HG02852 (cell line): ENCODE measurements at regions not wholly inside any gene's neighbourhood (a gene's known extent, or its start where the extent isn't known, plus 50 kb on each side); places are given as distances from the start of the nearest gene placed in this dataset.
"Not testable (repeated sequence)": the region's sequence is repeated elsewhere in the genome, so short reads cannot be mapped to it uniquely, and the experiment has no call there.

Experiments used
- ATAC-seq: cut with Tn5 transposase; IDR thresholded peaks from one replicate; pipeline ENCODE4 v1.9.1; 2021; ENCODE audit warnings: mild to moderate bottlenecking, moderate library complexity; ENCODE audit not compliant: unreplicated experiment

DNA sequence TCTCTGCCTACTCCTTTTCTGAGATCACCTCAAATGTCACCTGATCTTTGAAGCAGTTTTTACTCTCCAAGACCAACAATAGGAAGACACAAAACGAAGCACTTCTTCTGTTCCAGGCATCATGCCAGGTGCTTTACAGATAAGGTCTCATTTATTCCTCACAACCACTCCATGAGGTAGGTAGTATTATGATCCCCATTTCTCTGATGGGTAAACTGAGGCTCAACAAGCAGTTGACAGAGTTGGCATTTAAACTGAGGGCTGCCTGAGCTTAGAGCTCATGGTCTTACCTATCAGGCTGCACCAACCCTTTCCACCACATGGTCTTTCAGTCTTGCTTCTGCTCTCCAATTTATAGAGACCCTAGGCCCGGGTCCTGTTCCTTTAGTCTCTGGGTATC, 147.2 kb upstream of the JUN start:
- ATAC-seq = no peak

DNA sequence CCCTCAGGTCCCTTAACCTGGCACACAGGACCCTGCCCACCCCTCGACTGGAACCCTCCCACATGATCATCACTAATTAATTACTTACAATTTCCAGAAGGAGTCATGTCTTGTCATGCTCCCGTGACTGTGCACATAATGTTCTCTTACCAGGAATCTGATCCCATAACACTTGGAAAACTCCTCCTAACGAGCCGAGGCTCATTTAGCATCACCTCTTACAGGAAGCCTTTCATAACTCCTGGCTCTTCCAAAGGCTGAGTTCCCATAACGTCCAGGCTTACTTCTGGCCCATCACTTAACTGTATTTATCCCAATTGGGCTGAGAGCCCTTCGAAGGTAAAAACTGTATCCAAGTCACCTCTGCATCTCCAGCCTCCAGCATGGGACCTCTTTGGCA, 147.9 kb upstream of the JUN start:
- ATAC-seq = no peak

DNA sequence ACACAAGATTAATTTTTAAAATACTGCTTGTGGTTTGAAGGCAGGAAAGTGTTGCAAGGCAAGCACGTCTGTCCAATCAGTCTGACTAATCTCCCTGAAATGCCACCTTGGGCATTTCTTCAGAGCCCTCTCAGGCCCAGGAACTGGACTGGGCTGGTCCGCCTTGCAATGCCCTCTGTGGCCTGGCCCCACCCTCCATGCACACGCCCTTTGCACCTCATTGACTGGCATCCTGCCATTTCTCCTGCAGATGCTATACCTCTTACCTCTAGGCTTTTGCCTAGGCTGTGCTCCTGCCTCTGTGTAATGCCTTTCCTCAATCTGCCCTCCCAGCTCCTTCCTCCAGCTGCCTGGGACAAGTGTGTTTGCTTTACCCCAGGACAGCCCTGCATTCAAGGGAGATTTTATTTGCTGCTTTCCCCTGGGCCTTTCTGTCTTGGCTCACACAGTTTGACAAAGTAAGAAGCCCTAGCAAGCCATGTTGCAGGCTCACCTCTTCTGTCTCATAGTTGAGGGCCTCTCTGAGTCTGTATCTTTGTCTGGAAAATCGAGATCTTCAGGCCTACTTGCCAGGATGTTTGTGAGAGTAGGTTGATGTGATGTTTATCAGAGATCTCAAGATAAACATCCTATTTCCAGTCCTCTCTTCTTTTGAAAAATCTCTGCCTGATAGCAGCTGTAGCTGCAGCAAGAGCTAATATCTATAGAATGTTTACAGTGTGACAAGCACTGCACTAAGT, 149.2 kb upstream of the JUN start:
- ATAC-seq = no peak

DNA sequence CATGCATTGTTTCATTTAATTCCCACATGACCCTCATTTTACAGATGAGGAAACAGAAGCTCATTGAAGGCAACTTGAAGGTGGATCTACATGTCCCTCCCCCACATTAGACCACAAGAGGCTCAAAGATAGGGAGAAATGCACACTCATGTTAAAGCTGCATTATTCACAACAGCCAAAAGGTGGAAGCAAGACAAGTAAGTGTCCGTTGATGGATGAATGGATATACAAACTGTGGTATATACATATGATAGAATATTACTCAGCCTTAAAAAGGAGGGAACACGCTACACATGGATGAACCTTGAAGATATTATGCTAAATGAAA, 149.7 kb upstream of the JUN start:
- ATAC-seq = no peak

DNA sequence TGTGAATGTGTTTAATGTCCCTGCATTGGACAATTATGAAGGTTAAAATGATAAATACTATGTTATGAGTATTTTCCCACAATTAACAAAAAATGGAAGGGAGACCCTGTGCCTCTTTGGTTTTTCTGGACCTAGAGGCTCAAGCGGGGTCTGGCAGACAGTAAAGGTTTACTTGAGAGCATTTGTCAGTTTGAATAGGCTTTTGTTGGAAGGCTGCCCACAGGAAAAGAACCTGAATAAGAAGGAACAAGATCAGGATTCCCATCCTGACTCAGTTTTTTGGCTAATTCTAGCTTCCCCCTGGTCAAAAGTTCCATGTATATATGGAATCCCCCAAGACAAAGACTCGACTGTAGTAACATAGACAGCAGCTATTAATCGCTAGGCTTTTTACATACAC, 150.9 kb upstream of the JUN start:
- no peak for ATAC-seq

DNA sequence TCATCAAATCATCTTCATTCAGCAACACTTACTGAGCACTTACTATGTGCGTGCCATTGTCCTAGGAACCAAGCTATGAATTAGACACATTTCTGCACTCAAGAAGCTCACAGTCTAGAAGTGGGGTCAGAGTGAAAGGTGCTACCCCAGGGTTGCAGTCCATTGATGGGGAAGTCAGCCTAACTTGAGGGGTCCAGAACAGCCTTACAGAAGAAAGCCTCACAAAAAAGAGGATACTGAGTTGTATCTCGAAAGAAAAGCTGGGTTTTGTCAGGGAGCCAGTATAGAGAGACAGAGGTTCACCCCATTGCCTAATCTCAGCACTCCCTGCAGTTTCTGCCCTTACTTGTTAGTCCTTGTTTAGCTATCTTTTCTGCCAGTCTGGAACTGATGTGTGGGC, 153.1 kb upstream of the JUN start:
- no peak for ATAC-seq

DNA sequence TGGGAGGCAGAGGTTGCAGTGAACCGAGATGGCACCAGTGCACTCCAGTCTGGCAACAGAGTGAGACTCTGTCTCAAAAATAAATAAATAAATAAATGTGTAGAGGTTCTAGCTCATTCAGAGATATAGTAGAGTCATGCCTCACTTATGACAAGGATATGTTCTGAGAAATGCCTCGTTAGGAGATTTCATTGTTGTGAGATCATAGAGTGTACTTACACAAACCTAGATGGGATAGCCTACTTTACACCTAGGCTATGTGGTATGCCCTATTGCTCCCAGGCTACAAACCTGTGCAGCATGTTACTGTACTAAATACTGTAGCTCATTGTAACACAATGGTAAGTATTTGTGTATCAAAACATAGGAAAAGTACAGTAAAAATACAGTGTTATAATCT, 155.3 kb upstream of the JUN start:
- no peak for ATAC-seq

DNA sequence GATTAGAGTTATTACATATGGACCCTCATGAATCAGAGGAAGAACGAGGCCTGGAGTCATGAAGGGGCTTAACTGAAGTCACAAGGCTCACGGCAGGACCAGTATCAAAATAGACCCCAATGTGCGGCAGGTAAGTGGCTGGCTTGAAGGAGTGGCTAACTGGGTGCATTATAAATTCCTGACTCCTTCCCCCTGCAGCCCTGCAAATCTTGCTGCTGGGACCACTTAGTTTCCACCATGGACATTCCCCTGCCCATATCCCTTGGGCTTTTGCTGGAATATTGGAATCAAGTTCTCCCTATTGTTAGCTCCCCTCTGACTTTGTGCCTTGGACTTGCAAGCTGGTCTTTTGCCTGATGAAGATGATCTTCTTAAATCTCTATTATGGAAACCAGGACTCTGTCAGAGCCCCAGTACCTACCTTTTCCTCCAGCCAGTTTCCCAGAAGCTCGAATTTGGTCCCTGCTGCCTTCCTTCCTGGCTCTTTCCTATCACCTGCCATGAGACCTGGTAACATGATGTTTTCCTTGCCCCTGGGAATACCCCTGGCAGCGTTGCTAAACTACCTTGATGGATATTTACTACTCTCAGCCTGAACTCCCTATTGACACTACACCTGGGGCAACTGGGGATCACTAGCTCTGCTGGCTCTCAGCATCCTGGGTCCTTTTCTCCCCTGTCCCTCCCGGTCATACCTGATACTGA, 156.0 kb upstream of the JUN start:
- ATAC-seq = no peak

DNA sequence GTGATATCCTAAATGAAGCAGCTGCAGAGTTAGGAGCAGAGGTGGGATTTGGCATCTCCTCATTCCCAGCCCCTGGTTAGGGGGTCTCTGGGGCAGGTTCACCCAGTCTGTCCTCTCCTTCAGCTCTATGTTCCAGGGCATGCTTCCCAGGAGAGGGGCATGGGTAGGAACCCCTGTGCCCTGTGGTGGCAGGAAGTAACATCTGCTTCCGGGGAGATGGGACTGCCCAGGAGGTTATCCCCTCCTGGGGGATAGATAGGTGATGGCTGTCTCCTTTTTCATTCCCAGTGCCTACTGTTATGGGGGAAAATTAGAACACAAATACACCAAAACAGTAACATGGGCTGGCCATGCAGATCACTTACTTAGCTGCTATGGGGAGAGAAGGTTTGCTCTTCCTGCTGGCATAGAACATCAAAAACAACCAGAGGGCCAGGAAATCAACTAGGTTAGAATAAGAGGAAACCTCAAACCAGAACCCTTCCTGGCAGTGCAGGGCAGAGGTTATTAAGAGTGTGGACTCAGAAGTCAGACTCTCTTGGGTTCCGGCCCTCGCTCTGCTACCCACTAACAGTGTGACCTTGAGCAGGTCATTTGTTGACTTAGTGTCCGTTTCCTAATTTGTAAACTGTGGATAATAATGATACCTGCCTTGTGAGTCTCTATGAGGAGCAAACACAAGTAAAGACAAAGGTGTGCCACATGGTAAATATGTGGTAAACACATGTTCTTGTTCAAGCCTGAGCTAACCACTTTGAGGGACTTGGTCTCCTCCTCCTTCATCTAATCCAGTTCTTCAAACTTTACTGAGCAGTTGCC, 157.8 kb upstream of the JUN start:
- ATAC-seq = no peak

DNA sequence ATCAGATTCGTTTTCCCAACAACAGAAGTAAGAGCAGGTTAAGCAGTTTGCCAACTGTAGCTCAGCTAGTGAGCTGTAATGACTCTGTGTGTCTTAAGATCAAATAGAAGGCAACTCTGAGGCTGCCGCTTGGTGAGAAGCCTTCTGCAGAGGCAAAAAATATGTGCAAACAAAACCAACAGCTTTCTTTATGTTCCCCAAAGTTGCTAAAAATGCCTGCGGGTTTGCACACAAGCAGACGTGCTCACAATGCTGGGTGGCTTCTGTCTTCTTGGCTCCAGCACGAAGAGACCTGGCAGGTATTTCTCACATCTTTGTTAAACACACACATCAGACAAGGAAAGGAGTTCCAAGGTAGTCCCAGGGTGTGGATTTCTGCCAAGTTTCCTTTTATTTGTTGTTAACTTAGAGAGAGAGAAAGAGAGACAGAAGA, 158.9 kb upstream of the JUN start:
- ATAC-seq = no peak

DNA sequence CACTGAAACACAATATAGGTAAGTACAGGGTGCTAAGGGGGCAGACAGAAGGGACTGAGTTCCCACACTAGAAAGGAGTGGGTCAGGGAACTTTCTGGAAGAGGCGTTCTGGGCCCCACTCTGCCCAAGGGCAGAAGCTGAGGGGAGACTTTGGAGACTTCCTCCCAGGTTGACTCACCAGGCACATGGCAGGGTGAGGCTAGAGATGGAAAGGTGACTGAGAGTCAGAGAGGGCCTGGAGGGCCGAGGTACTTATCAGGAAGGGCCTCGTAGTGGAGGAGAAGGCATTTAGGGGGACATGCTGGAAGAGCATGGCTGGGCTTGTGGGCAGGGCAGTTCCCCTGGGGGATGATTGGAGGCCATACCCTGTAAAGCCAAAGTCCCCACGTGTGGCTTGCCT, 159.9 kb upstream of the JUN start:
- ATAC-seq = no peak

DNA sequence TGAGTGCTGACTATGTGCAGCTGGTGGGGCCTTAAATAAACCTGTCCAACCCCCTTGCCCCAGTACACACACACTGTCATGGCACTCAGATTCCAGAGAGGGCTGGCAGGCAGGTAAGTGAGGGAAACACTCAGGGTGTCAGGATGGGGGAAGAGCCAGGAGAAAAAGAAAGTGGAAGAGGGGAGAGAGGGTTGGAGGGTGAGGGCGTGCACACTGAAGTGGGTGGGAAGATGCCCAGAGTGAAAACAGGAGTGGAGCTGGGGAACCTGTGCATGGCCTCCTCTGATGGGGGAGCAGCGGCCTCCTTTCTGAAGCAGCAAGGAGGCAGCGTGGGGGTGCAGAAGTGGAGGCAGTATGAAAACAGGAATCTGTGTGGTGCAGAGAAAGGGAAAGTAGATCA, 160.6 kb upstream of the JUN start:
- no peak for ATAC-seq

DNA sequence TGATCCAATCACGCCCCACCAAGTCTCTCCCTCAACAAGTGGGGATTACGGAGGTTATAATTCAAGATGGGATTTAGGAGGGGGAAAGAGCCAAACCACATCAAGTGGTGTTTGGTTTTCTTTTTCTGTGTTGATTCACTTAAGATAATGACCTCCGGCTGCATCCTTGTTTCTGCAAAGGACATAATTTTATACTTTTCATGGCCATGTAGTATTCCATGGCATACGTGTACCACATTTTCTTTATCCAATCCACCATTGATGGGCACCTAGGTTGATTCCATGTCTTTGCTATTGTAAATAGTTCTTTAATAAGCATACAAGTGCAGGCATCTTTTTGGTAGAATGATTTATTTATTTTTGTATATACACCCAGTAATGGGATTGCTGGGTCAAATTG, 162.5 kb upstream of the JUN start:
- no peak for ATAC-seq

DNA sequence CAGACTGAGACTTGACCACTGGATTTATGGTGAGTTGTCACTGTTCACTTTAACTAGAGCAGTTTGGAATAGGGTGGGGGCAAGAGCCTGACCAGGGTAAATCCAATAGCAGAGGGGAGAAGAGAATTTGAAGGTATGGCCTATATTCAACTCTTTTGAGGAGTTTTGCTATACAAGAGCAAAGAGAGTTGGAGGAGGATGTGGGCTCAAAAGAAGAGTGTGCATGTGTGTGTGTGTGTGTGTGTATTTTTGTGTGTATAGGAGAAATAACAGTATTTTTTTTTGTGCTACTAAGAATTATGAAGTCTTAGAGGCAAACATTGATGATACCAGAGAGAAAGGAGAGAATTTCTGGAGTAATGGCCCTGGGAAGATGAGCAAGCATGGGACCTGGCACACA, 164.8 kb upstream of the JUN start:
- no peak for ATAC-seq

DNA sequence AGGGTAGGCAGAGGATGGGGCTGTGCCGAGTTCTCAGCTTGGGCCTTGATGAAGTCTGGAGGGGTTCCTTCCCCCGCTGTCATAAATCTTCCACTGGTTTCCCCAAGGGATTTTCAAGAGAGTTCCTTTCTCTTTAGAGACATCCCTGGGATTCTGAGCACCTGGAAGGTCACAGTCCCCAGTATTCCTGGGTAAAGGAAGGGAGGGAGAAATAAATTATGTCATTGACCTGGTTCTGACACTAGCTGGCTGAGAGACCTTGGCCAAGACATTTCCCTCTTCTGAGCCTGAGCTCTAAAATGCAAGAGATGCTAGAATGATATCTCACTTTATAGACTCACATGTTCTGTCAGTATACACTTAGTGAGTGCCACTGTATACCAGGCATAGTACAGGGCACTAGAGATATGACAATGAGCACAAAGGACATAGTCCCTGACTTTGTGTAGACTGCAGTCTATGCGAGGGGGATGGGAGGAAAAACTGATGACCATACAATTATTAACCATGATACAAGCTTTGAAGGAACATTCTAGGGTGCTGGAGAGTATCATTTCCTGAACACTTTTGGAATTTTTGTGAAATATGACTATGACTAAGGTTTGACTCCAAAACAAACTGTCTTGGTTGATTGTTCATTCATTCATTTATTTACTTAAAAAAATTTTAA, 165.8 kb upstream of the JUN start:
- no peak for ATAC-seq

DNA sequence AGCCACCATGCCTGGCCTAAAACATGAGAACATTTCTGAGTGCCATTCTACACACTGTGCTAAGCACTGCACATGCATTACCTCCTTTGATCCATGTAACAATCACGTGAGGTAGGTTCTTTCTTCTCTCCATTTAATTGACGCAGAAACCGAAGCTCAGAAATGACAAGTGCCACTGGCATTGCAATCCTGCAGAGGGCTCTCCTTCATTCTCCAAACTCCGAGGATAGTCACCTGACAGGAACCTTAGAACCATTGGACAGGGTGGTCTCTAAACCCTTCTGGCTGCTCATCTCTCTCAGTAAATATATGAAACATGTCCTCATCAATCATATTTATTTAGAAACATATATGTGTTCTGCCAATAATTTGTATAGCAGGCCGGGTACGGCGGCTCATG, 167.1 kb upstream of the JUN start:
- no peak for ATAC-seq

DNA sequence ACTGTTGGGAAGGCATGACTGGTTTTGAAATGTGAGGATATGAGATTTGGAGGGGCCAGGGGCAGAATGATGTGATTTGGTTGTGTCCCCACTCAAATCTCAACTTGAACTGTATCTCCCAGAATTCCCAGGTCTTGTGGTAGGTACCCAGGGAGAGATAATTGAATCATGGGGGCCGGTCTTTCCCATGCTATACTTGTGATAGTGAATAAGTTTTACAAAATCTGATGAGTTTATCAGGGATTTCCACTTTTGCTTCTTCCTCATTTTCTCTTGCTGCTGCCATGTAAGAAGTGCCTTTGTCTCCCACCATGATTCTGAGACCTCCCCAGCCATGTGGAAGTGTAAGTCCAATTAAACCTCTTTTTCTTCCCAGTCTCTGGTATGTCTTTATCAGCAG, 170.1 kb upstream of the JUN start:
- ATAC-seq = not testable (repeated sequence)

DNA sequence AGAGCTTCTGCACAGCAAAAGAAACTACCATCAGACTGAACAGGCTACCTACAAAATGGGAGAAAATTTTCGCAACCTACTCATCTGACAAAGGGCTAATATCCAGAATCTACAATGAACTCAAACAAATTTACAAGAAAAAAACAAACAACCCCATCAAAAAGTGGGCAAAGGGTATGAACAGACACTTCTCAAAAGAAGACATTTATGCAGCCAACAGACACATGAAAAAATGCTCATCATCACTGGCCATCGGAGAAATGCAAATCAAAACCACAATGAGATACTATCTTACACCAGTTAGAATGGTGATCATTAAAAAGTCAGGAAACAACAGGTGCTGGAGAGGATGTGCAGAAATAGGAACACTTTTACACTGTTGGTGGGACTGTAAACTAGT, 179.4 kb upstream of the JUN start:
- ATAC-seq = not testable (repeated sequence)

DNA sequence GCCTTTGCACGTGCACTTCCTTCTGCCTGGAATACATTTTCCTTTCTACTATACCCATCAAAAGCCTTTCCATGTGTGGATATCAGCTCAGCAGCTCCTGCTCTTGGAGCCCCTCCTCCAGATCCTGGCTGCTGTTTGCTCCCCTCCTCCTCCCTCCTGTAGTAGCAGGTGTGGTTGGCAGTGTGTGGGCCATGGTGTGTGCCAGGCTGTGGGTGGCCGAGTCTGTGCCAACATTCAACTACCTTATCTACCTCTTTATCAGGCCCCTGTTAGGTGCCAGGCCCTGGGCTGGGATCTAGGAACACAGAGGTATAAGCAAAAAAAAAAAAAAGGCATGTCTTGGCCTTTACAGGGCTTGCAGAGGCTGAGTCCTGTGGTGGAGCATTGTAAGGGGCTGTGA, 180.6 kb upstream of the JUN start:
- ATAC-seq = no peak

DNA sequence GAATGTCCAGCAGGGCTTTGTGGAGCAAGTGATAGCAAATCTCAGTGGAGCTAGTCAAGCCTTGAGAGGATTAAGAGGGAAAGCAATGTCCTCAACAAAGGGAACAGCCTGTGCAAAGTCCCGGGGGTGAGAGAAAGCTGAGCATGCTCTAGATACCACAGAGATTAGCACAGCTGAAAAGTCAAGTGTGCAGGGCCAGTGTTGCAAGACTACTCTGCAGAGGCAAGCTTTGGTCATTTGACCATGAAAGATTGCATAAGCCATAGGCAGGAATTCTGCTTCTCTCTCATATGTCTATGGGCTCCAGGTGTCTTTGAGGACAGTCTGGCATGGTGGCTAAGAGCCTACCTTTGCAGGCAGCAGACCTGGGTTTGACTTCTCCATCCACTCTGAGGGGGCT, 181.0 kb upstream of the JUN start:
- ATAC-seq = no peak

DNA sequence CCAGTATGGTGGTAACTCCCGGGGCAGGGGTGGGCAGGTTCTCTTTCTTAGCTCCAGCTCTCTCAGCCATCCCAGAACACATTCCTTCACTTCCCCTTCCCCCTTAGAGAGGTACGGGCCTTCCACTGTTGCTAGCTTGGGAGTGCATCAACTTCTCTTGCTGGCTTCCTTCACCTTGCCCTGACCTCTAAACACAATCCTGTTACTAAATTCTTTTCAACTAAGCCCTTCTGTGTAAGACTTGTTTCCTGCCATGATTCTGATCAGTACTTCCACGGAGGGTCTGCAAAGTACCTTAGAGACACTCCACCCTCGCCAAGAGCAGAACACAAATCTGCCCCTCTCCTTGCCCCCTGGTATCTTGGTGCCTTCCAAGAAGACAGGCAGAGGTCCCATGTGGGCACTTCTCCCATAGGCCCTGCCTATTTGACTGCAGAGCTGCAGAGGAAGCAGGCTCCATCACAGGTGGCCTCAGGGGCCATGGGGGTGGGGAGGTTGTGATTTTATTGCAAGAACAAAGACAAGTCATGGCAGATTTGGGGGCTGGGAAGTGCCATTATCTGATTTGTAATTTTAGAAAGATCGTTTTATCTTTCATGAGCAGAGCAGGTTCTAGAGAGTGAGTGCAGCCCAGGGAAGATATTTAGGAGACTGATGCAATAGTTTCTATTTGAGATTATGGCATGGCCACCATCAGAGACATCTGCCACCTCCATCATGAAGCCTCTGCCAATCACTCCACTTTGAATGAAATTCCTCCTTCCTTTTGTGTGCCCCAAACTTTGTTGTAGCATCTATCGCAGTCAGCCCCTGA, 182.5 kb upstream of the JUN start:
- ATAC-seq = no peak
